WTC11 (cell line): ENCODE measurements at regions not wholly inside any gene's neighbourhood (a gene's known extent, or its start where the extent isn't known, plus 50 kb on each side); places are given as distances from the start of the nearest gene placed in this dataset.

Experiments used
- ATAC-seq: fragments of 200-7000 bp; cut with Tn5 transposase; 2 replicates; pipeline ENCODE4 v1.10.0; 2021; ENCODE audit warnings: mild to moderate bottlenecking, moderate library complexity
- CTCF ChIA-PET: fragments of 300-600 bp; sonication (Branson Sonifier 250); formaldehyde crosslinking; loops from one replicate; lab custom pipeline; 2021; ENCODE audit warnings: antibody characterized with exemption; lab: Charles Lee
- POLR2A ChIA-PET: fragments of 350-600 bp; sonication (Branson Sonifier 250); formaldehyde crosslinking; loops from one replicate; lab custom pipeline; 2021; ENCODE audit warnings: antibody characterized with exemption; lab: Charles Lee
- DNase-seq: peaks from one replicate; pipeline ENCODE4 v3.0.0; 2021; ENCODE audit warnings: low spot score
- H3K27ac Mint-ChIP-seq: 2 replicates; pipeline ENCODE4 v1.8.0; 2021; ENCODE audit warnings: mixed read lengths
- H3K27me3 Mint-ChIP-seq: 2 replicates; pipeline ENCODE4 v1.8.0; 2021; ENCODE audit warnings: low read depth, mild to moderate bottlenecking, moderate library complexity, mixed read lengths
- H3K36me3 Mint-ChIP-seq: 2 replicates; pipeline ENCODE4 v1.8.0; 2021; ENCODE audit warnings: mixed read lengths
- H3K4me1 Mint-ChIP-seq: 2 replicates; pipeline ENCODE4 v1.8.0; 2022; ENCODE audit warnings: mixed read lengths
- H3K4me3 Mint-ChIP-seq: 2 replicates; pipeline ENCODE4 v1.8.0; 2021; ENCODE audit warnings: mild to moderate bottlenecking, moderate library complexity, mixed read lengths
- H3K9me3 Mint-ChIP-seq: 2 replicates; pipeline ENCODE4 v1.8.0; 2021; ENCODE audit warnings: mixed read lengths
- CREB1 ChIP-seq: sonication (generic); formaldehyde crosslinking; IDR thresholded peaks from 2 replicates; pipeline ENCODE4 v1.8.0; 2023; ENCODE audit warnings: mild to moderate bottlenecking, missing genetic modification reagents
- ELF4 ChIP-seq: sonication (generic); formaldehyde crosslinking; IDR thresholded peaks from 2 replicates; pipeline ENCODE4 v1.8.1; 2022; ENCODE audit warnings: low read depth, mild to moderate bottlenecking, moderate library complexity, missing genetic modification reagents
- FOXK1 ChIP-seq: sonication (generic); formaldehyde crosslinking; IDR thresholded peaks from 2 replicates; pipeline ENCODE4 v1.8.0; 2022; ENCODE audit warnings: mild to moderate bottlenecking, moderate library complexity, missing genetic modification reagents
- FOXP1 ChIP-seq: sonication (generic); formaldehyde crosslinking; IDR thresholded peaks from 2 replicates; pipeline ENCODE4 v1.8.0; 2022; ENCODE audit warnings: missing genetic modification reagents, mild to moderate bottlenecking, moderate library complexity, borderline replicate concordance
- HMGA2 ChIP-seq: fragments of 250-450 bp; sonication (Bioruptor Pico); IDR thresholded peaks from 2 replicates; pipeline ENCODE4 v1.4.0; 2021; ENCODE audit warnings: mild to moderate bottlenecking, moderate library complexity
- JUN ChIP-seq: sonication (generic); formaldehyde crosslinking; IDR thresholded peaks from 2 replicates; pipeline ENCODE4 v1.8.0; 2023; ENCODE audit warnings: mild to moderate bottlenecking, missing genetic modification reagents
- NFE2L1 ChIP-seq: sonication (generic); formaldehyde crosslinking; IDR thresholded peaks from 2 replicates; pipeline ENCODE4 v1.8.1; 2023; ENCODE audit warnings: missing genetic modification reagents
- NFYB ChIP-seq: sonication (generic); formaldehyde crosslinking; conservative IDR thresholded peaks from 2 replicates; pipeline ENCODE4 v1.8.0; 2022; ENCODE audit warnings: low read depth, missing genetic modification reagents
- OVOL2 ChIP-seq: fragments of 250-450 bp; sonication (Bioruptor Pico); IDR thresholded peaks from 2 replicates; pipeline ENCODE4 v1.9.0; 2021; ENCODE audit warnings: mild to moderate bottlenecking, borderline replicate concordance
- ZNF396 ChIP-seq: fragments of 250-450 bp; sonication (Bioruptor Pico); IDR thresholded peaks from 2 replicates; pipeline ENCODE4 v1.8.0; 2021; ENCODE audit warnings: mild to moderate bottlenecking, moderate library complexity, borderline replicate concordance
- ZNF416 ChIP-seq: fragments of 250-450 bp; sonication (Bioruptor Pico); IDR thresholded peaks from 2 replicates; pipeline ENCODE4 v1.9.0; 2021; ENCODE audit warnings: mild to moderate bottlenecking, inconsistent platforms
- ZNF423 ChIP-seq: fragments of 250-450 bp; sonication (Bioruptor Pico); IDR thresholded peaks from 2 replicates; pipeline ENCODE4 v2.1.2; 2022; ENCODE audit warnings: mild to moderate bottlenecking, moderate library complexity
- ZNF671 ChIP-seq: fragments of 250-450 bp; sonication (Bioruptor Pico); IDR thresholded peaks from 2 replicates; pipeline ENCODE4 v1.8.0; 2021; ENCODE audit warnings: mild to moderate bottlenecking
- TF ChIP-seq, protein P1 (sequence below): fragments of 250-450 bp; sonication (Bioruptor Pico); IDR thresholded peaks from 2 replicates; pipeline ENCODE4 v1.9.0; 2021; ENCODE audit warnings: mild to moderate bottlenecking
- TF ChIP-seq, protein P2 (sequence below): sonication (generic); formaldehyde crosslinking; IDR thresholded peaks from 2 replicates; pipeline ENCODE4 v1.8.0; 2022; ENCODE audit warnings: mild to moderate bottlenecking, missing genetic modification reagents
- TF ChIP-seq, protein P3 (sequence below): sonication (generic); formaldehyde crosslinking; IDR thresholded peaks from 2 replicates; pipeline ENCODE4 v1.8.1; 2022; ENCODE audit warnings: low read depth, mild to moderate bottlenecking, moderate library complexity, missing genetic modification reagents, borderline replicate concordance
- TF ChIP-seq, protein P4 (sequence below): fragments of 250-450 bp; sonication (Bioruptor Pico); IDR thresholded peaks from 2 replicates; pipeline ENCODE4 v1.8.0; 2021; ENCODE audit warnings: mild to moderate bottlenecking
- TF ChIP-seq, protein P5 (sequence below): sonication (generic); formaldehyde crosslinking; IDR thresholded peaks from 2 replicates; pipeline ENCODE4 v1.8.0; 2023; ENCODE audit warnings: mild to moderate bottlenecking, missing genetic modification reagents
- TF ChIP-seq, protein P6 (sequence below): sonication (generic); formaldehyde crosslinking; IDR thresholded peaks from 2 replicates; pipeline ENCODE4 v1.8.1; 2023; ENCODE audit warnings: mild to moderate bottlenecking, moderate library complexity, missing genetic modification reagents
- TF ChIP-seq, protein P7 (sequence below): sonication (generic); formaldehyde crosslinking; IDR thresholded peaks from 2 replicates; pipeline ENCODE4 v1.8.1; 2023; ENCODE audit warnings: mild to moderate bottlenecking, missing genetic modification reagents, borderline replicate concordance

DNA sequence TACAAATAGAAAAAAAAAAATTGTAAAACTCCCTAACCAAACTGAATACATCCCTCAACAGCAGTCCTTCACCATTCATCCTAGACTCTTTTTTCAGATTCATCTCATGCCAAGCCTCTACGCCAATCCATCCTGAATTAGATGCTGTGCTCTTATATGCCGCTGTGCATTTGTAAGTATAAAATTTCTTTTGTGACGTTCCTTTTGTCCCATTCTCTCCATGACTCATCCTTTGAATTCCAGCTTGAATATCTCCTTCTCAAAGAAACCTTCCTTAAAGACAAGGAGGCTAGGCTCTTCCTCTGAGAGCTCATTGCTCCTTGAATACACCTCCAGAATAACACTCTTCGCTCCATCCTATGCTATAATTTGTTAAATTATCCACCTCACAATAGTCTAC, 359.2 kb downstream of the RMST start (continued):
- no peak for TF ChIP-seq OVOL2 (CRISPR knock-in tag)
- TF ChIP-seq CREB1 (CRISPR knock-in tag), result no peak
- TF ChIP-seq, protein P1, sequence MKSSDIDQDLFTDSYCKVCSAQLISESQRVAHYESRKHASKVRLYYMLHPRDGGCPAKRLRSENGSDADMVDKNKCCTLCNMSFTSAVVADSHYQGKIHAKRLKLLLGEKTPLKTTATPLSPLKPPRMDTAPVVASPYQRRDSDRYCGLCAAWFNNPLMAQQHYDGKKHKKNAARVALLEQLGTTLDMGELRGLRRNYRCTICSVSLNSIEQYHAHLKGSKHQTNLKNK (CRISPR knock-in tag), result no peak
- TF ChIP-seq, protein P2, sequence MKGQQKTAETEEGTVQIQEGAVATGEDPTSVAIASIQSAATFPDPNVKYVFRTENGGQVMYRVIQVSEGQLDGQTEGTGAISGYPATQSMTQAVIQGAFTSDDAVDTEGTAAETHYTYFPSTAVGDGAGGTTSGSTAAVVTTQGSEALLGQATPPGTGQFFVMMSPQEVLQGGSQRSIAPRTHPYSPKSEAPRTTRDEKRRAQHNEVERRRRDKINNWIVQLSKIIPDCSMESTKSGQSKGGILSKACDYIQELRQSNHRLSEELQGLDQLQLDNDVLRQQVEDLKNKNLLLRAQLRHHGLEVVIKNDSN (CRISPR knock-in tag), result no peak
- no peak for TF ChIP-seq ELF4 (CRISPR knock-in tag)
- TF ChIP-seq JUN, result no peak
- no peak for TF ChIP-seq NFE2L1

DNA sequence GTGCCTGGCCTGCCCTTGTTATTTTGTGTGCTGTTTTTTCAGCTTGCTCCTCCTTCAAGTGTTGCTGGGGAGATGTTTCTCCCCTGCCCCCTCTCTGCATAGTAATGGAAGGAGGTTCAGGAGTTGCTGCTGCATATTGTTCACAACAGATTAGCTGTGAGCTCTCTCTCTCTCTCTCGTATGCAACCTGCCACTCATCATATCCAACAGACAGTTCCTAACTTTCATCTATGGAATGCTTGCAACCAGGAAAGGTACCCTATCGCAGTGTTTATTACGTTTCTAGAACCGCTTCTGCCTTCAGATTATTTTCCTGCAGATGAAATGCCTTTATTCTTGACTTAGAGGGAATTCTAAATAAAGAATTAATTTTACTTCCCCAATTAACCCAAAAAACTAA, 372.9 kb downstream of the RMST start:
- TF ChIP-seq ZNF396 (CRISPR knock-in tag) (no peak), FOXP1 (CRISPR knock-in tag) (no peak)
- TF ChIP-seq, protein P1 (CRISPR knock-in tag), result no peak
- TF ChIP-seq, protein P3, sequence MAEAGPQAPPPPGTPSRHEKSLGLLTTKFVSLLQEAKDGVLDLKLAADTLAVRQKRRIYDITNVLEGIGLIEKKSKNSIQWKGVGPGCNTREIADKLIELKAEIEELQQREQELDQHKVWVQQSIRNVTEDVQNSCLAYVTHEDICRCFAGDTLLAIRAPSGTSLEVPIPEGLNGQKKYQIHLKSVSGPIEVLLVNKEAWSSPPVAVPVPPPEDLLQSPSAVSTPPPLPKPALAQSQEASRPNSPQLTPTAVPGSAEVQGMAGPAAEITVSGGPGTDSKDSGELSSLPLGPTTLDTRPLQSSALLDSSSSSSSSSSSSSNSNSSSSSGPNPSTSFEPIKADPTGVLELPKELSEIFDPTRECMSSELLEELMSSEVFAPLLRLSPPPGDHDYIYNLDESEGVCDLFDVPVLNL (CRISPR knock-in tag), result no peak
- ChIA-PET CTCF (no interaction called here), POLR2A (no interaction called here)
- no peak overlapping the region for H3K27ac Mint-ChIP-seq
- H3K9me3 Mint-ChIP-seq, result no peaks in the 10 kb centered on the region
- no peaks in the 10 kb centered on the region for H3K36me3 Mint-ChIP-seq
- no peak for DNase-seq
- no peaks in the 10 kb centered on the region for H3K27me3 Mint-ChIP-seq
- H3K4me3 Mint-ChIP-seq, result no peak overlapping the region
- ATAC-seq, result no peak
- peaks cover 23% of the 10 kb centered on the region for H3K4me1 Mint-ChIP-seq

DNA sequence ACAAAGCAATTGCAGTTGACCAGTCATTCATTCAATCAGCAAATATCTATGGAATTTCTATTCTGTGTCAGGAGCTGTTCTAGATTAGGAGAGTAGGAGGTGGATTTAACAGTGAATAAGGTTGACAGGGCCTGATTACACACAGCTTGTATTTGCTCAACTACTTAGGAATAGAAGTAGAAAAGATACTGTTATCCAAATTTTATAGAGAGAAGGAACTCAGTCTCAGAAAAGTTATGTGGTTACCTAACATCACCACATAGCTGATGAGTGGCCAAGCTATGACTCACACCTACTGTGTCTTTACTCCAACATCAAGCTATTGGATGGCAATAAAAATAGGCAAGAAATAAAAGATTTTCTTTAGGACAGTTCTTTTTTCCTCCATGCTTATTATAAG, 374.8 kb downstream of the RMST start:
- no peak overlapping the region for H3K4me3 Mint-ChIP-seq
- no peaks in the 10 kb centered on the region for H3K27me3 Mint-ChIP-seq
- CTCF ChIA-PET, result no interaction called here
- H3K4me1 Mint-ChIP-seq, result peaks cover 25% of the 10 kb centered on the region
- H3K9me3 Mint-ChIP-seq, result no peaks in the 10 kb centered on the region
- H3K27ac Mint-ChIP-seq, result no peak overlapping the region
- DNase-seq (no peak), ATAC-seq (no peak)
- H3K36me3 Mint-ChIP-seq, result no peaks in the 10 kb centered on the region
- POLR2A ChIA-PET, result no interaction called here
- no peak for TF ChIP-seq ZNF423 (CRISPR knock-in tag)
- no peak for TF ChIP-seq ZNF671
- TF ChIP-seq, protein P4, sequence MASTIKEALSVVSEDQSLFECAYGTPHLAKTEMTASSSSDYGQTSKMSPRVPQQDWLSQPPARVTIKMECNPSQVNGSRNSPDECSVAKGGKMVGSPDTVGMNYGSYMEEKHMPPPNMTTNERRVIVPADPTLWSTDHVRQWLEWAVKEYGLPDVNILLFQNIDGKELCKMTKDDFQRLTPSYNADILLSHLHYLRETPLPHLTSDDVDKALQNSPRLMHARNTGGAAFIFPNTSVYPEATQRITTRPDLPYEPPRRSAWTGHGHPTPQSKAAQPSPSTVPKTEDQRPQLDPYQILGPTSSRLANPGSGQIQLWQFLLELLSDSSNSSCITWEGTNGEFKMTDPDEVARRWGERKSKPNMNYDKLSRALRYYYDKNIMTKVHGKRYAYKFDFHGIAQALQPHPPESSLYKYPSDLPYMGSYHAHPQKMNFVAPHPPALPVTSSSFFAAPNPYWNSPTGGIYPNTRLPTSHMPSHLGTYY (CRISPR knock-in tag), result no peak
- no peak for TF ChIP-seq HMGA2 (CRISPR knock-in tag)
- TF ChIP-seq FOXK1 (CRISPR knock-in tag), result no peak
- TF ChIP-seq, protein P5, sequence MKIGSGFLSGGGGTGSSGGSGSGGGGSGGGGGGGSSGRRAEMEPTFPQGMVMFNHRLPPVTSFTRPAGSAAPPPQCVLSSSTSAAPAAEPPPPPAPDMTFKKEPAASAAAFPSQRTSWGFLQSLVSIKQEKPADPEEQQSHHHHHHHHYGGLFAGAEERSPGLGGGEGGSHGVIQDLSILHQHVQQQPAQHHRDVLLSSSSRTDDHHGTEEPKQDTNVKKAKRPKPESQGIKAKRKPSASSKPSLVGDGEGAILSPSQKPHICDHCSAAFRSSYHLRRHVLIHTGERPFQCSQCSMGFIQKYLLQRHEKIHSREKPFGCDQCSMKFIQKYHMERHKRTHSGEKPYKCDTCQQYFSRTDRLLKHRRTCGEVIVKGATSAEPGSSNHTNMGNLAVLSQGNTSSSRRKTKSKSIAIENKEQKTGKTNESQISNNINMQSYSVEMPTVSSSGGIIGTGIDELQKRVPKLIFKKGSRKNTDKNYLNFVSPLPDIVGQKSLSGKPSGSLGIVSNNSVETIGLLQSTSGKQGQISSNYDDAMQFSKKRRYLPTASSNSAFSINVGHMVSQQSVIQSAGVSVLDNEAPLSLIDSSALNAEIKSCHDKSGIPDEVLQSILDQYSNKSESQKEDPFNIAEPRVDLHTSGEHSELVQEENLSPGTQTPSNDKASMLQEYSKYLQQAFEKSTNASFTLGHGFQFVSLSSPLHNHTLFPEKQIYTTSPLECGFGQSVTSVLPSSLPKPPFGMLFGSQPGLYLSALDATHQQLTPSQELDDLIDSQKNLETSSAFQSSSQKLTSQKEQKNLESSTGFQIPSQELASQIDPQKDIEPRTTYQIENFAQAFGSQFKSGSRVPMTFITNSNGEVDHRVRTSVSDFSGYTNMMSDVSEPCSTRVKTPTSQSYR, result no peak
- TF ChIP-seq, protein P6, sequence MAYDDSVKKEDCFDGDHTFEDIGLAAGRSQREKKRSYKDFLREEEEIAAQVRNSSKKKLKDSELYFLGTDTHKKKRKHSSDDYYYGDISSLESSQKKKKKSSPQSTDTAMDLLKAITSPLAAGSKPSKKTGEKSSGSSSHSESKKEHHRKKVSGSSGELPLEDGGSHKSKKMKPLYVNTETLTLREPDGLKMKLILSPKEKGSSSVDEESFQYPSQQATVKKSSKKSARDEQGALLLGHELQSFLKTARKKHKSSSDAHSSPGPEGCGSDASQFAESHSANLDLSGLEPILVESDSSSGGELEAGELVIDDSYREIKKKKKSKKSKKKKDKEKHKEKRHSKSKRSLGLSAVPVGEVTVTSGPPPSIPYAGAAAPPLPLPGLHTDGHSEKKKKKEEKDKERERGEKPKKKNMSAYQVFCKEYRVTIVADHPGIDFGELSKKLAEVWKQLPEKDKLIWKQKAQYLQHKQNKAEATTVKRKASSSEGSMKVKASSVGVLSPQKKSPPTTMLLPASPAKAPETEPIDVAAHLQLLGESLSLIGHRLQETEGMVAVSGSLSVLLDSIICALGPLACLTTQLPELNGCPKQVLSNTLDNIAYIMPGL (CRISPR knock-in tag), result no peak
- TF ChIP-seq NFYB, result no peak
- TF ChIP-seq, protein P7, sequence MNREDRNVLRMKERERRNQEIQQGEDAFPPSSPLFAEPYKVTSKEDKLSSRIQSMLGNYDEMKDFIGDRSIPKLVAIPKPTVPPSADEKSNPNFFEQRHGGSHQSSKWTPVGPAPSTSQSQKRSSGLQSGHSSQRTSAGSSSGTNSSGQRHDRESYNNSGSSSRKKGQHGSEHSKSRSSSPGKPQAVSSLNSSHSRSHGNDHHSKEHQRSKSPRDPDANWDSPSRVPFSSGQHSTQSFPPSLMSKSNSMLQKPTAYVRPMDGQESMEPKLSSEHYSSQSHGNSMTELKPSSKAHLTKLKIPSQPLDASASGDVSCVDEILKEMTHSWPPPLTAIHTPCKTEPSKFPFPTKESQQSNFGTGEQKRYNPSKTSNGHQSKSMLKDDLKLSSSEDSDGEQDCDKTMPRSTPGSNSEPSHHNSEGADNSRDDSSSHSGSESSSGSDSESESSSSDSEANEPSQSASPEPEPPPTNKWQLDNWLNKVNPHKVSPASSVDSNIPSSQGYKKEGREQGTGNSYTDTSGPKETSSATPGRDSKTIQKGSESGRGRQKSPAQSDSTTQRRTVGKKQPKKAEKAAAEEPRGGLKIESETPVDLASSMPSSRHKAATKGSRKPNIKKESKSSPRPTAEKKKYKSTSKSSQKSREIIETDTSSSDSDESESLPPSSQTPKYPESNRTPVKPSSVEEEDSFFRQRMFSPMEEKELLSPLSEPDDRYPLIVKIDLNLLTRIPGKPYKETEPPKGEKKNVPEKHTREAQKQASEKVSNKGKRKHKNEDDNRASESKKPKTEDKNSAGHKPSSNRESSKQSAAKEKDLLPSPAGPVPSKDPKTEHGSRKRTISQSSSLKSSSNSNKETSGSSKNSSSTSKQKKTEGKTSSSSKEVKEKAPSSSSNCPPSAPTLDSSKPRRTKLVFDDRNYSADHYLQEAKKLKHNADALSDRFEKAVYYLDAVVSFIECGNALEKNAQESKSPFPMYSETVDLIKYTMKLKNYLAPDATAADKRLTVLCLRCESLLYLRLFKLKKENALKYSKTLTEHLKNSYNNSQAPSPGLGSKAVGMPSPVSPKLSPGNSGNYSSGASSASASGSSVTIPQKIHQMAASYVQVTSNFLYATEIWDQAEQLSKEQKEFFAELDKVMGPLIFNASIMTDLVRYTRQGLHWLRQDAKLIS (CRISPR knock-in tag), result no peak
- TF ChIP-seq ZNF416 (CRISPR knock-in tag), result no peak
- TF ChIP-seq, protein P1 (CRISPR knock-in tag), result no peak
